CD4-positive, alpha-beta T cell treated with Interleukin-10 for 1 hour (primary cell): ENCODE measurements at regions not wholly inside any gene's neighbourhood (a gene's known extent, or its start where the extent isn't known, plus 50 kb on each side); places are given as distances from the start of the nearest gene placed in this dataset.

Experiments used
- DNase-seq: peaks from one replicate; pipeline ENCODE4 v3.0.0-alpha.2; 2020

DNA sequence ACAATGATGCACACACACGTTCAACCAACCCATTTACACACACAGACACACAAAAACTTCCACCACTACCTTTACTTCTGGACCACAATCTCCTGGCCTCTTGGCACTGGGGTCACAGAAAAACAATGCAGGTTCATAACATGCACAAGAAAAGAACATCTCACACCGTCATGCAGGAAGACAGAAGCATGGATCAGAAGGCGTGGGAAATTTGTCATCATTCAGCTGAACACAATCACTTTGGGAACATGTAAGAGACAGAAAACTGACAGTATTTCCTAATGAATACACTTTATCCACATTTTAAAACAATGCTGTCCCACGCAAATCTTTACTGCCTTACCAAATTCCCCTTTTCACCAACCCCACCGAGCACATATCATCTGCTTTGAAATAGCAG is 501.9 kb upstream of the KLHL29 start:
- DNase-seq, result no peak

DNA sequence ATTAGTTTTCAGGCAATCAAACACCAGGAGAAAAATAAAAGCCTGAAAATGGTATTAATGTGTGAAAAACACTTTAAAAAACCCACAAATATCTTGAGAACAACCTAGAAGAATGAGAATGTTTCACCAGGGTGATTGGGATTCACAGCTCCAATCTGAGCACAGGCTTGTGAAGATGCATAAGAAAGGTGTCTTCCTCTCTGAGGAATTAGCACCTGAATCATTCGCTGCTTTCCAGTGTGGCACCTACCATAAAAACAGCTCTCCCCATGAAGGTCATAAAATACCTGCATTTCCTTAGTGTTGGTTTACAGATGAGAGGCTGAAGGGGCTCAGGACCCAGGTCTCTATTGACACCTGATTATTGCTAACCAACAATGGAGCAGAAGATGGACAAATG is 499.7 kb upstream of the KLHL29 start:
- DNase-seq, result no peak

DNA sequence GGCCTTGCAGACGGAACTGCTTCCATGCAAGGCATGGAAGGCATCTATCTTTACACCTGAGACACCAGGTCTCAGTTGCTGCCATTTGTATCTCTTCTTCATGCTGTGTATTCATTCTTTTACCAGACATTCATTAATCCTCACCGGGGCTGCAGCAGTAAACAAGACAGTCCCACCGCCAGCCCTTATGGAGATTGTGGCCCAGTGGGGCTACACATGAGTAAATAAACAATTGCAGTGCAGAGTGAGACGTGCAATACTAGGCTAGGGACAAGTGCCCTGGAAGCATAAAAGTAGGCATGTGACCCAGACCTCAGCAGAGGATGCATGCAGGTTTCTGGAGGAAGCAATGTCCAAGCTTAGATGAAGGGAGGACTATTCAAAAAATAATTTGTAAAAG is 497.6 kb upstream of the KLHL29 start:
- no peak for DNase-seq

DNA sequence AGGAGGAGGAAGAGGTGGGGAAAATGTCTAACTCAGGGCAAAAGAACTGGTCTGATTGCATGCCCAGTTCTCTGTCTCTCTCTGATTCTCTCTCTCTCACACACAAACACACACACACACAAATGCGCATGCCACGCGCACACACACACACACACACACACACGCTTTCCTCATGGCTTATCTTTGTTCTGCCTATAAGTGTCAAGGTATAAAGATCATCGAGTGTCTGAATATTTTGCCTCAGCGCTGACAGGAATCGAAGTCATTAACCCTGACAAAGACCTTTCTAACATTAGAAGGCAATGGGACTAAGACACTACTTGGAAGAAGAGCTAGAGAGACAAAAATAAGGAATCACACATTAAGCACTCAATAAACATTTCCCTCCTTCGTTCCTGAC is 497.1 kb upstream of the KLHL29 start:
- DNase-seq, result no peak

DNA sequence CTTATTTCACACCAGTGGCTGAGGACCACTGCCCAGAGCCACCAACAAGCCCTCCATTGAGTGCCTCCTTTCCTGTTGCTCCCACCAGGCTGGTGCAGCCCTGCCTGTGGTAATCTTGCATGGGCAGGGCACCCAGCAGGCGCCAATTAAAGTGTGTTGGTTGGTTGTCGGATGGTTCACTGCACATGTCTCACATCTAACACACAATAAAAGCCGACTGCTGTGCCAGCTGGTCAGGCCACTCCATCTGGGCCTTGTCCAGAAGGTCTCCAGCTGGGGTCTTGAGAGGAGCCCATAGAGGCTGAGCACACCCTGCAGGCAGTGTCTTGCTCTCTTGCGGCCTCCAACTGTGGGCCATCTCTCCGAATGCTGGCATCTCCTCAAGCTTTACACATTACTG is 494.8 kb upstream of the KLHL29 start:
- DNase-seq, result no peak

DNA sequence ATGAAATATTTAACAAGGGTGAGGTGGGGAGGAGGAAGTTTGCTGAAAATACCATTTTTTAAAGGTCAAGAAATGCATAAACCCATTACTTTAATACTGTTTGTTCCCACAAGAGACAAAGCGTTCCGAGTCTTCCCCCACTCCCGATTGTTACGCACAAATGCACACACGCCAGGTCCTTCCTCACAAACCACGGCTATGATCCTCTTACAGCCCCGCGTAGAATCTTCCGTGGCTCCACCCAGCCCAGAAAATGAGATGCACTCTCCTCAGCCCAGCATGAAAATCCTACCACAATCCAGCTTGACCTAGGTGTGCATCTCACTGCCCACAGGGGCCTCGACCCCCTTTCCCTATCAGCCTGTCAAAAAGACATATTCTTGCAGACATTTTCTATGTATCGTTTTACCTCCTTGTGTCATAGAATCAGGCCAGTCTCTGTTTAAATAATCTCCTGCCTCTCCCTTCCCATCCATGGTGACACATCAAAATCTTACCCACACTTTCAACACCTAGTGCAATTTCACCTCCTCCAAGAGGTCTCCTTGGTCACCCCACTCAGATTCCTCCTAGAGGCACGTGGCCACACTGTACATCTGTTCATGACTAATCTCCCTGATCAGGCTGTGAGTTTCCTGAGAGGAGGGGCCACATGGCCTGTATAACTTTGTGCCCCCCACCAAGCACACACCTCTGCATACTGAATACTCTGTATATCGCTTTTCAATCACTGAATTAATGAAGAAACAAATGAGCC is 491.0 kb upstream of the KLHL29 start:
- DNase-seq, result no peak

DNA sequence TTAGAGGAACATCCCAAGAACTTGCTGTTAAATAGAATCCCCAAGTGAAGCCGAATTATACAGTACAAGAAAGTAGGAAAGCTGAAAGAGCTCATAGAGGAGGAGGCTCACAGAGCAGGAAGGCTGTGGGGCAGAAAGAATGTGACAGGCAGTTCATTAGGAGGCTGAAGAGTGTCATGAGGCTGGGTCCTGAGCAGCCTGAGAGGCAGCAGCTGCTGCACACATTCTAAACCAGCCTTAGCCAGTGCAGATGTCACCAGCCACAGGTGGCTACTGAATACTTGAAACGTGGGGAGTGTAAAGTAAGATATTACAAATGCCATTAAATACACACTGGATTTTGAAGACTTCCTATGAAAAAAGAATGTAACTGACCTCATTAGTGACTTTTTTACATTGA is 490.2 kb upstream of the KLHL29 start:
- DNase-seq, result no peak

DNA sequence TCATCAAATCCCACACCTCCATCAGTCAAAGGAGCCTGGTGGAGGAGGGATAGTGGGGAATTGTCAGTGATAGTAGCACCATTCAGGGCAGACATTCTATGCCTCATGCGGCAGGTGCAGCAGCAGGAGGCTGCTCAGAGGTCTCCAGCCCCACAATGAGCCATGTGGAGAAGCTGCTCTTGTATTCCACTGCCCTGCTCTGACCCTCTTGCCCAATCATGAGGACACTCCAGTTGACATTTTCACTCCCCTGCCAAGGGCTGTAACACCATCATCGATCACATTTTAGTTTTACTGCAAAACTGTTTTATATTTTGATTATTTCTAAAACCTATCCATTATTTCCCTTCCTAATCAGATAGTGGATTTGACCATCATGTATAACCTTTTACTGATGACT is 487.6 kb upstream of the KLHL29 start:
- DNase-seq, result no peak

DNA sequence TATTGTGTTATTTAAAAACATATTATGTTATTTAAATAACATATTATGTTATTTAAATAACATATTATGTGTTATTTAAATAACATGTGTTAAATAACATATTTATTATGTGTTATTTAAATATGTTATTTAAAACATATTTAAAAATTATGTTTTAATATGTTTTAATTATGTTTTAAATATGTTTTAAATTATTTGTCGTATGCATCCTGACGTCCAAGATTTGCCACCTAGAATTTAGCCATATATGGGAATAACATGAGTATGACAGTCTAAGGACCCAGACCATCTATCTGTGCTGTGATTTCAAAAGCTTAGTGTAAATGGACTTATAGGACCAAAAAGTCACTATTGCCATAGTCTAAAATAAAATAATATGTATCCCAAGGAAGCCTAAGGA is 484.3 kb upstream of the KLHL29 start:
- DNase-seq, result no peak

DNA sequence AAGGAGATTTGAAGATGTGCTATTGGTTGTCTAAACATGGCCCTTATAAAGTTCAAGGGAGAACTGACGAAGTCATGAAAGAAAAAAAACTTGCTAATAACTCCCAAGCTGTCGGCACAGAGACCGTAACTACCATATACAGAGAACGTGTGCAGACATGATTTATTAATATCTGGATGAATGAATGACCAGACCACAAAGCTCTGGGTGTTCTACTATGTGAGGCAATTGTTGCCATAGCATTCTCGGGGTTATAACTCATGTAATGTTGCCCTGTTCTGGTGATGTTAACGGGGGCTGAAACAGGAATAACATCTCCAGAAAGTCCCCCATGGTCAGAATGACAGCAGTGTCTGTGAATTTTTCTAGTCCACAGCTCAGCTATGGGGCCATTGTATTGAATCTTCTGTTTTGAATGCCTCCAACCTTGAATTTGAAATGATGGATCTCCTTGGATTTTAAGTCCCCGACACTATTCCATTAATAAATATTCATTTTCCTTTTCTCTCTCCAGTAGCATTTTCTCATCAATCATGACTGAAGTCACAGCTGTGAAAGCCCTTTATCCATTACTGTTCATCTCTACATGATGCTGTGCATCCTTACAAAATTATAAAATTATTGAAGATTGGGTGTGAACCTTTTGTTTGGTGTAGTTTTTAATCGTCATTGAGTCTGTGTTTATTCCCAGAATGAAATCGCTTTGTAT is 483.4 kb upstream of the KLHL29 start:
- DNase-seq, result no peak

DNA sequence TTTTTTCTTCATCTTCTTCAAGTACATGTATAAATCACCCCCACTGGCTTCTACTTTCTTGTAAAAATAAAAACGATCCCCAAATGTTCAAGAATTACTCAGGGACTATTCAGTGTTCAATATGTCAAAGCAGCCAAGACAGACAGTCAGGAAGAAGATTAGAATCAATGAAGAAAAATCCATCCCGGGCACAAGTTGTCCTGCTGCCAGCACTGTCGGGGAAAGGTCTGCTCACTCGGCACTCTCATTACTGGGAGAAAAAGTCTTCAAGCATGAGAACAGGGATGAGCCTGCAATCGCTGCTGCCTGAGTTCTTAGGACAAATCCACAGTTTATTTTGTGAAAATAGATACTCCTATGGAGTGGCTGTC is 482.8 kb upstream of the KLHL29 start:
- DNase-seq, result no peak

DNA sequence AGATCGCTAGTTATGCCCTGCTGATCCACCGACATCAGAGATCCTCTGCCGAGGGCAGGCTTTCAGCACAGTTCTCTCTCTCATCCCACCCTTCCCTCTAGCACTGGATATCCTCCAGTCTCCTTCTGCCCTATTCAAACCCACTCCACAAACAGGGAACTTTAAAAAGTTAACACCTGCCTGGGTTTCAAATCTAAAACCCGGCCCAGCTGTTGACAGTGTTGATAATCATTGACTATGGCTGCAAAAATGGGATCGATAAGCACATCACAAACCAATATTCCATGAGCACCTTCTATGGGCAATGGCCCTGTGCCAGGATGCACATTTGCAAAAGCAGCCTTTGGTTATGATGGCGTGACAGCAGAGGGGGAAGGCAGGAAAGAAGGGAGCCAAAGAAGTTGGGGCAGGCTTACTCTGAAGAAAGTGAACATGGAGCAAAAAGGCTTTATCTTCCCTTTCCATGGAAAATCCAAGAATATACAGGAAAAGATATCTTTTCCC is 482.3 kb upstream of the KLHL29 start:
- DNase-seq, result no peak

DNA sequence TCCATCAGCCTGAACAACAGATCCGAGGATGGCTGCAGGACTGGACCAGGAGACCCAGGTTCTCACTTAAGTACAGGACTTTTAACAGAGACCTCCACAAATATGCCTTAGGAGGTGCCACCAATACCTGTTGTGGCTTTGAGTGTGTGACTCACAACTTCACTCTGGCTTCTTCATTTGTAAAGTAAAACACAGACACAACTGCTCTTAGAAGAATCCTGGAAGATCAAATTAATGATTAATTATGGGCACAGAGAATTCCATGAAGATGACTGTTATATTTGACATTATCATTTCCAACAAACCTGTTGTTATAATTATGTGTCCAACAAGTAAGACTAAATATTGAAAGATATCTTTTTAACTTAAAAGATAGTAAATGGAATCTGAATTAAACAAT is 481.4 kb upstream of the KLHL29 start:
- no peak for DNase-seq

DNA sequence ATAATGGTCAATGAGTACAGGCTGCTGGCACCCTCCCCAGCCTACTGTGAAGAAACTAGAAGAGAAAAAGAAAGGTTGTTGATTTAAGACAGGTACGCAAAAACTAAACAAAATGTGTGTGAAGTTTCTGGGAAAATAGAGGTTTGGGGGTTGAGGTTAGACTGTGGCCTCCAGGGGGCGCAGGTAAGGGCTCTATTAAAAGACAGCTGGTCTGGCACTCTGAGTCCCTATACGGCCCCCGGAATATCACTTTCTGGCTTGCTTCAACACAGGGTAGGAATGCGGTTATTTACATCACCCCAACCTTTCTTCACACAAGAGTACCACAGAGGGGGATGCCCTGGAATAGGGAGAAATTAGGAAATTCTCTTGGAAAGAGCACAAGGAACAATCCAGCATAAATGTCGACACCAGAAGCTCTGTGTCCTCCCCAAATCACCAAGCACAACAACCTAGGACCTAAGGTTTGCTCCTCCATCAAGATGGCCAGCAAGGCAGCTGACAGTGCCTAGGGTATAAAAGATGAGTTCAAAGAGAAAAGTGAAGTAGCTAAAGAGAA is 480.8 kb upstream of the KLHL29 start:
- DNase-seq, result no peak

DNA sequence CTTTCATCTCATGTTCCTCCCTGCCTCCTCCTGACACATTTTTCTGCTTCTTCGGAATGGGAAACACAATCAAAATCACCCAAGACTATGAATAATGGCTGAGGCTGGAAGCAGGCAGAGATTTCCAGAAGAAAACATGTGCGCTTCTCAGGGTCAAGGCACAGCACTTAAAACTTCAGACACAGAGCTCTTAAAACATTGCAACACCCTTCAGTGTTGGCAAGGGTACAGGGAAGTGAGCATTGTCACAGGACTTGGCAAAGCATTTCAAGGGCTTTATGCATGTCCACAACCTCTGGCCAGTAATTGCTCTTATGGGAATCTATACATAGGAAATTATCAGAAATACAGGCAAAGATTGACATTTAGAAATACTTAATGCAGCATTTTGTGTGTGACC is 477.6 kb upstream of the KLHL29 start:
- DNase-seq, result no peak

DNA sequence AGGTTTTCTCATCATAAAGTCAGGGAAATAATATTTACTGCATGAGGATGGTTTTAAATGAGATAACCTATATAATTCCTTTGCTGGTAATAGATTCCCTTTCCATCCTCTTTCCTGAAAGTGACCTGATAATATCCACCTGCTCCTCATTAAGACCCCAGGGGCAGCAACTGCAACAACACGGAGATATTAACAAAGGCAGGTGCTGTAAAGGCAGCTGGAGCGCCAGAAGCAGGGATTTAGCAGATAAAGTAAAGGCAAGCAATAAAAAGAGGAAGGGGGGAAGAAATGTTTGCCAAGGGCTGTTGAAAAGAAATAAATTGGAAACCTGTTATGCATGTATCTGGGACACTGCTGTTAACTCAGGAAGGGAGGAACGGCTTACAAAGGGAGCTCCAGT is 472.6 kb upstream of the KLHL29 start:
- no peak for DNase-seq

DNA sequence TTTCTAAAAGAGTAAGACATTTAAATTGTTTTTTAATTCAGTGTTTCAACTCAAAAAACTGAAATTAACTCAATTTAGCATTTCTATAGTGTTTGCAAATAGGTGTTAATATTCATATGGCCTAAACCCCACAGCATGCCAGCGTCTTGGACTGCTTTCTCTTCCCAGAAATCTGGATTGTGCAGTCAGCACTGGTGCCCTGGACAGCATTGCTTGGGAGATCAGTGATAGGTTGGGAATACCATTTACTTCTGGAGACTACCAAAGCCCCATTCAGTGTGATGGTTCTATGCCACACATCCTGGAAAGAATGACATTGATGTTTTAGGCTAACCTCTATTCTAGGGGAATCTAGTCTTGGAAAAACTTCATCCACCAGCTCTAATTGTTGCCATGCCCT is 455.0 kb upstream of the KLHL29 start:
- no peak for DNase-seq

DNA sequence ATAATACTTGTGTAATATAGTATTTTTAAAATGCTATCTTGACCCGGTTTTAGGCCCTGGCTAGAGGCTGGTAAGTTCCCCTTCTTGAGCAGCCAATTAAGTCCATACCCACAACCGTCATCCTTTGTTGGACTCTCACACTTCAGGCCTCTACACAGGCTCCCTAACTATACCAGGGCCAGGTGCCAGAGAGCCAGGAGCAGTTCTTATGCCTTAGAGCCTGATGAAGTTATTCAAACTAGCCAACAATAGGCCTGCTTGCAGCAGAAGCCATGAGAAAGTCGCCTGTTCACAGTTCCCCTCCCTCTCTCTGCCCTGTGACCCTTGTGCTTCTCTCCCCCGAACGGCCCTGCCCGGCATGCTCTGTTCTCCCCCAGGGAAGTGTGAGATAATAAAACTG is 454.2 kb upstream of the KLHL29 start:
- no peak for DNase-seq

DNA sequence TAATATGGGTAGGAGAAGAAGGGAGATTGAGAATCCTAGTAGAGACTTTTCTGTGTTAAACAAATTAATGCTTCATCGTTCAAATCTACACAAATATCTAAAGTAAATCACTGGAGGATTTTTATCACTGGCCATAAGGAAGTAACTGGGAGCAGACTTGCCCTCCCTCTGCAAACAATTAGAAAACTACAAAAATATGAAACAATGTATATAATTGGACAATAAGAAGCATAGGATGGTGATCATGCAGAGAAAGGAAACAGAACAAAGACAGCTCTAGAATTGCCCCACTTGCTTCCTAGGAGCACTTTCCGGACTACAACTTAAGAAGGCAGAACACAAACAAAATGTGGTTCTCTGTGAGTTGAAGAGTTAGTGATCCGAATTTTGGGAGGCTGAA is 452.7 kb upstream of the KLHL29 start:
- DNase-seq, result no peak

DNA sequence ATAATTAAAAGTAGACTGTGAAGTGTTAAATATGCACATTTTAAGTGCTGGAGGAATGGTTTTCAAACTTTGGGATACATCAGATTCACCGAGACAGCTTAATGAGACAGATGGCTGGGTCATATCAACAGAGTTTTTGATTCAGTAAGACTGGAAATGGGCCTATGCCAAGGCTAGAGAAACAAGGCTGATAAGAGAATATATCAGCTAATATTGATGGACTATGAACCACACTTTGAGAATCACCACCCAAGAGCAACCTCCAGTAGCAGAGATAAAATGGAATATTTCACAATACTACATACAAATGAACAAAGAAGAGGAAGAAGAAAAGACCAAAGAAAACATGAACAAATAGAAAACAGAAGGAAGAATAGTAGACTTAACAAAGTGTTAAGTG is 450.2 kb upstream of the KLHL29 start:
- DNase-seq, result no peak

DNA sequence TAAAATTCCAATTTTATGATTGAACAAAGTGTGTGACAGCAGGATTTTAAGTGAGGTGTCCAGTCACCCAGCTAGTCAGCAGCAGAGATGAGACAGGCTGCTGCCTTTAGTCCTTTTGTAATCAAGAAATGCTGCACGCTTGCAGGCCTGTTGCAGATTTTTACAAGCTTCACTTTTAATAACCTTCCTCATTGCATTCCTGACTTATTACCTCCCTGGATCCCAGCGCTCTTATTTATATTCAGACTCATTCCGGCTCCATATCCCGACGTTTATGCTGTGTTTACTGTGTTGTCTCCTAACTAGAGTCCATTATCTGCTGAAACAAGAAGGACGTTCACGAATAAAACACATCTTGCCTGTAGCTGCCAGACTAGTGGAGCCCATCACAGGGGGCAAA is 442.5 kb upstream of the KLHL29 start:
- no peak for DNase-seq

DNA sequence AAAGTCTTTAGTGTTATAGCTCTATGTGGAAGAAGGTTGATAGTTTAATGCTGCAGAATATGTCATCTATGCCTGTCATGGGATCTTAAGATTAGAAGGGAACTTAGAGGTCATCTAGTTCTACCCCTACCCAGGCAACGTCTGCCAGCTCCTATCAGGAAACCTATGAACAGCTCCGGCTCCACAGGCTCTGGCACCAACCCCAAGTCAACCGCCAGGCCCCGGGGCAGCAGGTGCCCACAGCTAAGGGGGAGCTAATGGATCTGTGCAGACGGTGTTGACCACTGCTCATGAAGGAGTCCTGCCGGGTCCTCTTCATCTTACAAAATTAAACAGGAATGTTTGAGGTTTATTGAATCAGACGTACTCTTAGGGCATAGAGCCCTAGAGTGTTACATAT is 440.8 kb upstream of the KLHL29 start:
- DNase-seq, result no peak

DNA sequence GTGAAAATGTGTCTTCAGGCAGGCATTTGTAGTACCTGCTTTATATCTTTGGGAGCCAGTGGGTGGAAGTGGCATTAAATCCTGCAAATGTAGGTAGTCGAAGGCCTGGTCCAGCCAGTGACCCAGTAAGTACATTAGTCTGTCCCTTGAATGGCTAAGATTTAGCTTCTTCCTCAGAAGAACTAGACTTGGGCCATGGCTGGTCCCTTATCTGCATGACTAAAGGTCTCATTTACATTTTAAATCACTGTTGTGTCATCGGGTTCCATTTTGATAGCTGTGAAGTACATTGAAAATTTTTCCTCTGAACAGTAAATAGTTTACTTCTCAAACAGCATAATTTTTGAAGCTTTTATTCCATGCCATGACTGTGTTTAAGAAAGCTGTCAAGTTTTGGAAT is 438.4 kb upstream of the KLHL29 start:
- no peak for DNase-seq

DNA sequence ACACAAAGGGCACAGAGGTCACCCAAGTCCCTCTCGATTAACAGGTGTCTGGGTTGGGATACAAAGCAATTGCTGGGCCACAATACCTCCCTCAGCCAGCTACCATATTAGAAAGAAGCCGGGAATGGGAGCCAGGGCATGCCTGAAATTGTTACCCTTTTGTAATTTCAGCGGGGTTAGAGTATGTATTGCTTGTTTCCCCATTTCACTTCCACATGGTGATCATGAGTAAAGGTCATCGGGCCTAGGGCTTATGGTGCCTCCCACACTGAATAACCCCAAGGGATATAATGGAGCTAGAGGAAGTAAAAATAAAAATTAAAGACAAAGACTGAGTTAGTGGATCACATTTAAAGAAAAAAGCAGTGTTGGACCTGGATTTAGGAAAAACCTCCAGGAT is 437.2 kb upstream of the KLHL29 start:
- DNase-seq, result no peak

DNA sequence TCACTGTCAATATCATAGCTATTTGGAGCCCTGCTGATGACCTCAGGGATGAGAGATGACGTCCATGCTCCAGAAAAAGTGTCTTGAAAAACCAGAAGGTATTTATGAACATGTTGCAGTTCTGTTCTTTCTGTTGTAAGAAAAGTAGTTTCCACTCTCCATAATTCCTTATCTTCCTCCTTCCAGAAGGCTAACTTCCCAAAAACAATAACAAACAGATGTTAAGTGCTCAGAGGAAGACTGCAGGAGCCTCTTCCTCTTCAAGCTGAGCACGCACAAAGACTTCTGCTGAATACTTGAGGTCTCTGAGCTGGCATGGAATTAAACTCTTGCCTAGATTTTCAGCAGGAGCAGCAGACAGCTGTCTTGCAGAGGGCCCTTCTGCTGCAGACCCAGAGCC is 434.5 kb upstream of the KLHL29 start:
- DNase-seq, result no peak
